HepG2 (cell line): ENCODE measurements at regions not wholly inside any gene's neighbourhood (a gene's known extent, or its start where the extent isn't known, plus 50 kb on each side); places are given as distances from the start of the nearest gene placed in this dataset.

Experiments
- GATAD2A ChIP-seq: IDR thresholded peaks from 2 replicates; pipeline ENCODE4 v1.6.1; 2016
- PBX3 ChIP-seq: sonication (generic); formaldehyde crosslinking; IDR thresholded peaks from 2 replicates; pipeline ENCODE4 v1.8.1; 2023; ENCODE audit warnings: missing genetic modification reagents, inconsistent platforms, borderline replicate concordance
- SNAPC4 ChIP-seq: sonication (generic); formaldehyde crosslinking; IDR thresholded peaks from 2 replicates; pipeline ENCODE4 v1.4.0; 2020; ENCODE audit warnings: mild to moderate bottlenecking, missing genetic modification reagents
- ZMYM4 ChIP-seq: sonication (generic); formaldehyde crosslinking; IDR thresholded peaks from 2 replicates; pipeline ENCODE4 v1.8.1; 2023; ENCODE audit warnings: mild to moderate bottlenecking, missing genetic modification reagents
- ZNF280B ChIP-seq: sonication (generic); formaldehyde crosslinking; IDR thresholded peaks from 2 replicates; pipeline ENCODE4 v1.5.0; 2020; ENCODE audit warnings: missing genetic modification reagents, mild to moderate bottlenecking, borderline replicate concordance
- ZNF570 ChIP-seq: sonication (generic); formaldehyde crosslinking; IDR thresholded peaks from 2 replicates; pipeline ENCODE4 v1.4.0; 2020; ENCODE audit warnings: mild to moderate bottlenecking, missing genetic modification reagents, borderline replicate concordance

GRCh38 chr12:69115951-69116350 lies 123.4 kb upstream of the CPSF6 start (continued):
- TF ChIP-seq ZNF280B (CRISPR knock-in tag) (no peak), GATAD2A (CRISPR knock-in tag) (no peak), SNAPC4 (CRISPR knock-in tag) (no peak), ZMYM4 (no peak), ZNF570 (CRISPR knock-in tag) (no peak), PBX3 (no peak)
